NAMALWA (cell line): ENCODE measurements at regions not wholly inside any gene's neighbourhood (a gene's known extent, or its start where the extent isn't known, plus 50 kb on each side); places are given as distances from the start of the nearest gene placed in this dataset.
"Not testable (repeated sequence)": the region's sequence is repeated elsewhere in the genome, so short reads cannot be mapped to it uniquely, and the experiment has no call there.

Experiments
- DNase-seq: peaks from one replicate; pipeline ENCODE4 v3.0.0-alpha.2; 2015; ENCODE audit warnings: low spot score

GRCh38 chr9:85151162-85151561 is 481.6 kb downstream of the NTRK2 start:
- DNase-seq, result no peak

DNA sequence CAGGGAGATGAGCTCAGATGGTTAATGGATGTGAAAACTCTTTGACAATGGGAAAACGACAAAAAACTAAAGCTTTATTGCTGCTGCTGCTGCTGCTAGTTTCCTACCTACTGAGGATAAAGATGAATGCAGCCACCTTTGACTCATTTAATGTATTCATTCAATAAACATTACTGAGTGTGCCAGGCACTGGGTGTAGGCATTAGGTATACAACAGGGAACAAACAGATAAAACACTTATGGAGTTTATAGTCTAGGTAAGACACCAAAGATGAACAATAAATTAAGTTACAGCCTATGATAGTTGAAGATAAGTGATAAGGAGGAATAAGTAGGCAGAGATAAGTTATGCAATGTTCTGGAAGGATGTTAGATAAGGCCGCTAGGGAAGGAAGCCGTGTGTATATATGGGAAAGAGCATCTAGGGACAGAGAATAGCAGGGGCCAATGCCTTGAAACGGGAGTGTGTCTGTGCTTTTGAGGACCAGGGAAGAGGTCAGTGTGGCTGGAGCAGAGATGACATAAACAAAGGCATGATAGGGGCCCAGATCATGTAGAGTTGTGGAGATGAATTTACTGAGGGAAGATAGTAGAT is 477.6 kb downstream of the NTRK2 start:
- no peak for DNase-seq

DNA sequence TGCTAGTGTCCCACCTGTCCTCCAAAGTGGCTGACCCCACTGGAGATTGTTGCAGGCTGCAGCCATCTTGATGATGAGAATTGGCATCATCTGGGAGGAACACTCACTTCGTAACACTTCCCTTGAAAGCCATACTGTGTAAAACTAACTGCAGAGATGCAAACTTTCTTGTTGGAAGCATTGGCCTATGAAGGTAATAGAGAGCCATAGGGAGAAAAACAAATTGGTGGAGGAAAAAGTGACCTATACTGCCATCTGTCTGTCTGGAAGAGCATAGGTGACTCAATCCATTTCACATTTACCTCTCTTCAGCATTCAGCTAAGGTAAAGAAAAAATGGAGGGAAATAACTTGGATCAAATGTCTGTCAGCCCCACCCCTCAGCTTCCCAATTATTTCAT is 473.4 kb downstream of the NTRK2 start:
- DNase-seq, result peak; percentile 26

DNA sequence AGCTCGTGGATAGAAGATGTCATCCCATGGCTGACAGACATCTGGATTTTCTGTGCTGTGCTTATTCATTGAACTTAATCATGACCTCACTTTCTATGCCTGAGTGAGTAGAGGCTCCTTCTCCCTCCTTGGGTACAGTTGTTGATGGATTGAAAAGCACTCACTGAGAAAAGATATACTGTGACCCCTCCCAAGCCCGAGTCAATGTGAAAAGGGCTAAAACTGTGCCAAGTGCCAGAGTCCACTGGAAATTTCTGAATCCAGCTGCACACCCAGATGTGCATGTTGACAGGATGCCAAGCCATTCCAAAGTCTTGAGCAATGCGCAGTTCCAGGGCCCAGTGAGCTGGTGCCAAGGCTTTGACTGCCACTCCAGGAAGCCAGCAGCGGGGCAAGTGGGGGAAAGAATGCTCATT is 473.0 kb downstream of the NTRK2 start:
- no peak for DNase-seq

- no peak for DNase-seq
Observed at GRCh38 chr9:85137696-85138095, 468.2 kb downstream of the NTRK2 start.

- no peak for DNase-seq
Observed at GRCh38 chr9:85136987-85137386, 467.5 kb downstream of the NTRK2 start.

- no peak for DNase-seq
Observed at GRCh38 chr9:85136507-85136906, 467.0 kb downstream of the NTRK2 start.

GRCh38 chr9:85130764-85131163 is 461.2 kb downstream of the NTRK2 start:
- DNase-seq, result no peak

- DNase-seq, result no peak
Observed at GRCh38 chr9:85130260-85130659, 460.7 kb downstream of the NTRK2 start.

- DNase-seq, result no peak
Observed at GRCh38 chr9:85129514-85129913, 460.0 kb downstream of the NTRK2 start.

GRCh38 chr9:85118990-85119755 is 449.6 kb downstream of the NTRK2 start:
- no peak for DNase-seq

DNA sequence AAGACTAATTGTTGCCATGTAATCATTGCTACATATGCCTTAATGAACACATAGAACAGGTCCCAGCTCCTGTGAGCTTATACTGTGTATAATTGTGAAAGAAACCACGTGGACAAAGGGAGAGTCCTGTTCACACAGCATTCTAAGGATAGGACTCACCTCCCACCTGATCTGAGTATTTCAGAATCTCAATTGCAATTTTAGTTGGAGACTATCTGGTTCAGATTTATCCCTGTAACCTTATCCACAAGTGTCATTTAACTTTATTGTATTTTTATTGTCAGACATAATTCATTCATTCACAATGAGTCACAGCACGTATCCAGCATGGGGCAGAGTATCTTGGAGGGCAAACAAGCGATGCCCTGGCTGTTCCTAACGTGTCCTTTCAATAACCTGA is 448.3 kb downstream of the NTRK2 start:
- no peak for DNase-seq

DNA sequence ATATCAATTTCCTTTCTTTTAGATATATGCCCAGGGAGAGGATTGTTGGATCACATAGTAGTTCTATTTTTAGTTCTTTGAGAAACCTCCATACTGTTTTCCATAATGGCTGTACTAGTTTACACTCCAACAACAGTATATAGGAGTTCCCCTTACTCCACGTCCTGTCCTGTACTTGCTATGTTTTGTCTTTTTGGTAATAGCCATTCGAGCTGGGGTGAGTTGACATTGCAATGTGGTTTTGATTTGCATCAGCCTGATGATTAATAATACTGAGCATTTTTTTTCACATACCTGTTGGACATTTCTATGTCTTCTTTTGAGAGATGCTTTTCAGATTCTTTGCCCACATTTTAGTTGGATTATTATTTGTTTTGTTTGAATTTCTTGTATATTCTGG is 445.9 kb downstream of the NTRK2 start:
- no peak for DNase-seq

DNA sequence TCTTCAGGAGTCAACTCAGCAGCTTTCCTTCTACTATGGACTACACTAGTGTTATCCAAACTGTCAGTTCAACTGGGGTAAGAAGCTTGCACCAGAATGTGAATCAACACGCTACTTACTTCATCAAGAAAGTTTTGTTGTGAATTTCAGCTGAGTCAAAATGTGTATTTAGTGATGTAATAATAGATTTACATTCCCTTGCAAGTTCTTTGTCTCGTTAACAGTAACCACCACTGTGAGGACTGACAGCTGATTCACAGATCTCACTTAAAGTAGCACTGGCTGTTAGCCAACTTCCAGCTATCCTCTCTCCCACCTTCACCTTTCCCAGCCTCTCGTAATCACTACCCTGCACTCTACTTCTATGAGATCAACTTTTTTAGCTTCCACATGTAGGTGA is 445.3 kb downstream of the NTRK2 start:
- DNase-seq, result no peak

GRCh38 chr9:85112933-85113418 is 443.4 kb downstream of the NTRK2 start:
- DNase-seq, result no peak

DNA sequence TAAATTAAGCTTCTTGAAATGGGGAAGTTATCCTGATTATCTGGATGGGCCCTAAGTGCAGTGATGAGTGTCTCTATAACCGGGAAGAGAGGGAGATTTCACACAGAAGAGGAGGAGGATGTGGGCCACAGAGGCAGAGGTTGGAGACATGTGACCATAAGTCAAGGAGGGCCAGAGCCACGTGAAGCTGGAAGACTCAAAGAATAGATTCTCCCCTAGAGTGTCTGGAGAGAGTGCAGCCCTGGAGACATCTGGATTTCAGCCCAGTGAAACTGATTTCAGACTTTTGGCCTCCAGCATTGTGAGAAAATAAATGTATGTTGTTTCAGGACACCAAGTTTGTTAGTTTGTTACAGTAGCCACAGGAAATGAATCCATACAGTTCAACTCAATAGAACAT is 442.9 kb downstream of the NTRK2 start:
- no peak for DNase-seq

- DNase-seq, result no peak
Observed at GRCh38 chr9:85108746-85109145, 439.2 kb downstream of the NTRK2 start.

GRCh38 chr9:85108229-85108628 is 438.7 kb downstream of the NTRK2 start:
- DNase-seq, result no peak

- no peak for DNase-seq
Observed at GRCh38 chr9:85089188-85089969, 419.9 kb downstream of the NTRK2 start.

DNA sequence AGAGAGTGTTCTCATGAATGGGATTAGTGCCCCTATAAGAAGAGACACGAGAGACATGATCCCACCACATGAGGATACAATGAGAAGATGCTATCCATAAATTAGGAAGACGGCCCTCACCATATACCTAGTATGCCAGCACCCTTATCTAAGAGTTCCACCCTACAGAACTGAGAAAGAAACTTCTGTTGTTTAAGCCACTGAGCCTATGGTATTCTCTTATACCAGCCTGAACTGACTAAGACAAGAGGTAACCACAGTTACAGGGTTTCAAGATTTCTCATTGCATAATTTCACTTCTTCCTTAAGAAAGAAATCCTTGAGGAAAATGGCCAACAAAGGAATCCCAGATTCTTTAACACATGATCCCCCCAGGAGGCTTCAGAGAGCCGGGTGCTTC is 412.4 kb downstream of the NTRK2 start:
- DNase-seq, result no peak

GRCh38 chr9:85079349-85079748 is 409.8 kb downstream of the NTRK2 start:
- no peak for DNase-seq

GRCh38 chr9:85077944-85078343 is 408.4 kb downstream of the NTRK2 start:
- DNase-seq, result no peak

DNA sequence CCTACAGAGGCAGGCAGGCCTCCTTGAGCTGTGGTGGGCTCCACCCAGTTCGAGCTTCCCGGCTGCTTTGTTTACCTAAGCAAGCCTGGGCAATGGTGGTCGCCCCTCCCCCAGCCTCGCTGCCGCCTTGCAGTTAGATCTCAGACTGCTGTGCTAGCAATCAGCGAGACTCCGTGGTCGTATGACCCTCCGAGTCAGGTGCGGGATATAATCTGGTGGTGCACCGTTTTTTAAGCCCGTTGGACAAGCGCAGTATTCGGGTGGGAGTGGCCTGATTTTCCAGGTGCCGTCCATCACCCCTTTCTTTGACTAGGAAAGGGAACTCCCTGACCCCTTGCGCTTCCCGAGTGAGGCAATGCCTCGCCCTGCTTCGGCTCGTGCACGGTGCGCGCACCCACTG is 407.6 kb downstream of the NTRK2 start:
- not testable (repeated sequence) for DNase-seq
